ENCODE measurements at regions not wholly inside any gene's neighbourhood (a gene's known extent, or its start where the extent isn't known, plus 50 kb on each side); places are given as distances from the start of the nearest gene placed in this dataset.

- H3K36me3 ChIP-seq (ENCODE audit: control insufficient read depth, insufficient read depth, low read length): no peaks in the 10 kb centered on the region
- DNase-seq (ENCODE audit: low read depth): no peak
- CTCF ChIA-PET: no interaction called here
- POLR2A ChIA-PET: no interaction called here
- H3K27me3 ChIP-seq (ENCODE audit: control insufficient read depth, insufficient read depth, low read length): no peaks in the 10 kb centered on the region
- no peak for TF ChIP-seq CTCF (IDR thresholded peaks at IDR 0.05; ENCODE audit: insufficient read depth, low read depth, low read length)
- H3K4me3 ChIP-seq (ENCODE audit: low read depth, low read length): no peak overlapping the region
Observed at GRCh38 chr6:21429291-21429690, 164.3 kb upstream of the SOX4 start.

- CTCF ChIA-PET: interaction anchor here (1.2 kb wide), 1 partner anchor 19 kb away, joined by 3 read pairs; no protein-coding TSS in a partner anchor
- H3K36me3 ChIP-seq (ENCODE audit: control insufficient read depth, insufficient read depth, low read length): no peaks in the 10 kb centered on the region
- H3K4me3 ChIP-seq (ENCODE audit: low read depth, low read length): no peak overlapping the region
- POLR2A ChIA-PET: no interaction called here
- no peaks in the 10 kb centered on the region for H3K27me3 ChIP-seq (ENCODE audit: control insufficient read depth, insufficient read depth, low read length)
- TF ChIP-seq CTCF (IDR thresholded peaks at IDR 0.05; ENCODE audit: insufficient read depth, low read depth, low read length): no peak
- no peak for DNase-seq (ENCODE audit: low read depth)
Observed at GRCh38 chr6:21431526-21431925, 162.0 kb upstream of the SOX4 start.

GRCh38 chr6:21436625-21437024, 156.9 kb upstream of the SOX4 start:
- TF ChIP-seq CTCF (IDR thresholded peaks at IDR 0.05; ENCODE audit: insufficient read depth, low read depth, low read length): no peak
- Histone ChIP-seq H3K4me3 (ENCODE audit: low read depth, low read length) (no peak overlapping the region), H3K27me3 (ENCODE audit: control insufficient read depth, insufficient read depth, low read length) (no peaks in the 10 kb centered on the region), H3K36me3 (ENCODE audit: control insufficient read depth, insufficient read depth, low read length) (no peaks in the 10 kb centered on the region)
- DNase-seq (ENCODE audit: low read depth): no peak
- ChIA-PET POLR2A (no interaction called here), CTCF (no interaction called here)

- CTCF ChIA-PET: no interaction called here
- DNase-seq (ENCODE audit: low read depth): no peak
- Histone ChIP-seq H3K27me3 (ENCODE audit: control insufficient read depth, insufficient read depth, low read length) (no peaks in the 10 kb centered on the region), H3K4me3 (ENCODE audit: low read depth, low read length) (no peak overlapping the region), H3K36me3 (ENCODE audit: control insufficient read depth, insufficient read depth, low read length) (no peaks in the 10 kb centered on the region)
- POLR2A ChIA-PET: no interaction called here
- TF ChIP-seq CTCF (IDR thresholded peaks at IDR 0.05; ENCODE audit: insufficient read depth, low read depth, low read length): no peak
Observed at GRCh38 chr6:21437581-21437980, 156.0 kb upstream of the SOX4 start.

GRCh38 chr6:21438237-21438985, 155.1 kb upstream of the SOX4 start:
- no peak for TF ChIP-seq CTCF (IDR thresholded peaks at IDR 0.05; ENCODE audit: insufficient read depth, low read depth, low read length)
- Histone ChIP-seq H3K27me3 (ENCODE audit: control insufficient read depth, insufficient read depth, low read length) (no peaks in the 10 kb centered on the region), H3K36me3 (ENCODE audit: control insufficient read depth, insufficient read depth, low read length) (no peaks in the 10 kb centered on the region), H3K4me3 (ENCODE audit: low read depth, low read length) (no peak overlapping the region)
- DNase-seq (ENCODE audit: low read depth): no peak
- CTCF ChIA-PET: no interaction called here
- POLR2A ChIA-PET: no interaction called here

All from BJ (cell line).